ENCODE measurements at regions not wholly inside any gene's neighbourhood (a gene's known extent, or its start where the extent isn't known, plus 50 kb on each side); places are given as distances from the start of the nearest gene placed in this dataset.

- CTCF ChIA-PET, result no interaction called here
- intact Hi-C loops (cut with micrococcal nuclease; ENCODE audit: unreplicated experiment), result no loop called here
- no peaks in the 10 kb centered on the region for H3K27me3 ChIP-seq (replicated peaks; ENCODE audit: insufficient read depth, low read depth, low read length, poor library complexity)
- no peak for DNase-seq (ENCODE audit: low spot score)
- no peak overlapping the region for H3K4me3 ChIP-seq (ENCODE audit: low read depth, low read length, poor library complexity, severe bottlenecking)
- TF ChIP-seq CTCF (conservative IDR thresholded peaks at IDR 0.05; ENCODE audit: low read depth, low read length) (no peak), EZH2 (IDR thresholded peaks at IDR 0.05; ENCODE audit: borderline replicate concordance, low read depth, low read length, poor library complexity, severe bottlenecking) (no peak)
- BruUV-seq (replicated peaks), result no TSS peak
- no peaks in the 10 kb centered on the region for H3K36me3 ChIP-seq (ENCODE audit: insufficient read depth, low read length, poor library complexity, severe bottlenecking)
- H3K27ac ChIP-seq (ENCODE audit: low read depth, low read length, poor library complexity, severe bottlenecking), result no peak overlapping the region
- H3K9me3 ChIP-seq (ENCODE audit: low read depth, low read length, poor library complexity, severe bottlenecking), result no peaks in the 10 kb centered on the region
- POLR2A ChIA-PET (ENCODE audit: low non-redundant PET), result no interaction called here
- H3K4me1 ChIP-seq (ENCODE audit: insufficient read depth, low read length, poor library complexity, severe bottlenecking), result no peaks in the 10 kb centered on the region
Observed at GRCh38 chr5:145551714-145552113, 283.4 kb downstream of the PRELID2 start.

DNA sequence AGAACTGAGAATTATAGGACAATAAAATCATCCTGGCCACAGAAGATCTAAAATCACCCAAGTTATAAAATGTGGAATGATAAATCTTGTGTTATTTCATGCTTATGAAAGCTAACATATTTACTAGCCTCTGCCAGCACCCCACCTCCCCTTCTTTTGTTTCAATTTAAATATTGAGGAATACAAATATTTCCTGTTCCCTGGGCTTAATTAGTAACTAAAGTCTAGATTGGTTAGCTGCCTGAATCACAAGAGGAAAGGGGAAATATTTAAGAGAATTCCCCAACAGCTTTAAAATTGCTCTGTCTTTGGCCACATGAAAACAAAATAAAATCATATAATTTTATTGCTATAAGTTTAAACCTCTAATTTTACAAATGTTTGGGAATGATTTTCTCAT lies 287.0 kb downstream of the PRELID2 start:
- no peak overlapping the region for H3K27ac ChIP-seq (ENCODE audit: low read depth, low read length, poor library complexity, severe bottlenecking)
- no peaks in the 10 kb centered on the region for H3K4me1 ChIP-seq (ENCODE audit: insufficient read depth, low read length, poor library complexity, severe bottlenecking)
- no TSS peak for BruUV-seq (replicated peaks)
- H3K36me3 ChIP-seq (ENCODE audit: insufficient read depth, low read length, poor library complexity, severe bottlenecking), result no peaks in the 10 kb centered on the region
- no peak for DNase-seq (ENCODE audit: low spot score)
- TF ChIP-seq EZH2 (IDR thresholded peaks at IDR 0.05; ENCODE audit: borderline replicate concordance, low read depth, low read length, poor library complexity, severe bottlenecking) (no peak), CTCF (conservative IDR thresholded peaks at IDR 0.05; ENCODE audit: low read depth, low read length) (no peak)
- H3K4me3 ChIP-seq (ENCODE audit: low read depth, low read length, poor library complexity, severe bottlenecking), result no peak overlapping the region
- H3K27me3 ChIP-seq (replicated peaks; ENCODE audit: insufficient read depth, low read depth, low read length, poor library complexity), result no peaks in the 10 kb centered on the region
- no peaks in the 10 kb centered on the region for H3K9me3 ChIP-seq (ENCODE audit: low read depth, low read length, poor library complexity, severe bottlenecking)
- ChIA-PET CTCF (no interaction called here), POLR2A (ENCODE audit: low non-redundant PET) (no interaction called here)
- intact Hi-C loops (cut with micrococcal nuclease; ENCODE audit: unreplicated experiment), result no loop called here

GRCh38 chr5:145544401-145544800 lies 290.7 kb downstream of the PRELID2 start:
- no peaks in the 10 kb centered on the region for H3K27me3 ChIP-seq (replicated peaks; ENCODE audit: insufficient read depth, low read depth, low read length, poor library complexity)
- BruUV-seq (replicated peaks), result no TSS peak
- H3K9me3 ChIP-seq (ENCODE audit: low read depth, low read length, poor library complexity, severe bottlenecking), result no peaks in the 10 kb centered on the region
- H3K27ac ChIP-seq (ENCODE audit: low read depth, low read length, poor library complexity, severe bottlenecking), result no peak overlapping the region
- TF ChIP-seq CTCF (conservative IDR thresholded peaks at IDR 0.05; ENCODE audit: low read depth, low read length) (no peak), EZH2 (IDR thresholded peaks at IDR 0.05; ENCODE audit: borderline replicate concordance, low read depth, low read length, poor library complexity, severe bottlenecking) (no peak)
- ChIA-PET POLR2A (ENCODE audit: low non-redundant PET) (no interaction called here), CTCF (no interaction called here)
- no peak overlapping the region for H3K4me3 ChIP-seq (ENCODE audit: low read depth, low read length, poor library complexity, severe bottlenecking)
- intact Hi-C loops (cut with micrococcal nuclease; ENCODE audit: unreplicated experiment), result no loop called here
- H3K4me1 ChIP-seq (ENCODE audit: insufficient read depth, low read length, poor library complexity, severe bottlenecking), result no peaks in the 10 kb centered on the region
- no peak for DNase-seq (ENCODE audit: low spot score)
- no peaks in the 10 kb centered on the region for H3K36me3 ChIP-seq (ENCODE audit: insufficient read depth, low read length, poor library complexity, severe bottlenecking)

All from A673 (cell line).